ENCODE measurements at regions not wholly inside any gene's neighbourhood (a gene's known extent, or its start where the extent isn't known, plus 50 kb on each side); places are given as distances from the start of the nearest gene placed in this dataset.

GRCh38 chr6:67591910-67592309 lies 1043.2 kb upstream of the ADGRB3 start:
- DNase-seq = no peak
- Mint-ChIP-seq H3K9me3 (peaks cover 12% of the 10 kb centered on the region), H3K4me3 (no peak overlapping the region), H3K27ac (no peak overlapping the region), H3K36me3 (ENCODE audit: low read depth) (no peaks in the 10 kb centered on the region), H3K27me3 (no peaks in the 10 kb centered on the region), H3K4me1 (ENCODE audit: low read depth) (no peaks in the 10 kb centered on the region)
- Histone ChIP-seq H3K36me3 (ENCODE audit: insufficient read depth, low read length) (no peaks in the 10 kb centered on the region), H3K4me1 (ENCODE audit: insufficient read depth, low read length) (no peaks in the 10 kb centered on the region), H3K27ac (ENCODE audit: low read depth in 1 of 2, low read length in 2 of 2) (no peak overlapping the region), H3K27me3 (ENCODE audit: control insufficient read depth in 1 of 2, insufficient read depth in 2 of 2, low read length in 2 of 2) (no peaks in the 10 kb centered on the region), H3K9me3 (ENCODE audit: control insufficient read depth in 1 of 2, insufficient read depth in 1 of 2, low read length in 2 of 2) (no peaks in the 10 kb centered on the region), H3K4me3 (ENCODE audit: low read length) (no peak overlapping the region)
- ChIA-PET POLR2A (no interaction called here), CTCF (no interaction called here)
- no peak for ATAC-seq (ENCODE audit: poor library complexity)
- TF ChIP-seq CTCF (IDR thresholded peaks at IDR 0.05) = no peak
- intact Hi-C loops (cut with DNase I, micrococcal nuclease) = no loop called here

- intact Hi-C loops (cut with DNase I, micrococcal nuclease) = no loop called here
- Mint-ChIP-seq H3K36me3 (ENCODE audit: low read depth) (no peaks in the 10 kb centered on the region), H3K4me1 (ENCODE audit: low read depth) (no peaks in the 10 kb centered on the region), H3K9me3 (peaks cover 5% of the 10 kb centered on the region), H3K4me3 (no peak overlapping the region), H3K27ac (no peak overlapping the region), H3K27me3 (no peaks in the 10 kb centered on the region)
- H3K27ac ChIP-seq (ENCODE audit: low read depth in 1 of 2, low read length in 2 of 2) = no peak overlapping the region
- ATAC-seq (ENCODE audit: poor library complexity) (no peak), DNase-seq (no peak)
- H3K36me3 ChIP-seq (ENCODE audit: insufficient read depth, low read length) = no peaks in the 10 kb centered on the region
- H3K4me3 ChIP-seq (ENCODE audit: low read length) = no peak overlapping the region
- no peaks in the 10 kb centered on the region for H3K27me3 ChIP-seq (ENCODE audit: control insufficient read depth in 1 of 2, insufficient read depth in 2 of 2, low read length in 2 of 2)
- no peaks in the 10 kb centered on the region for H3K4me1 ChIP-seq (ENCODE audit: insufficient read depth, low read length)
- TF ChIP-seq CTCF (IDR thresholded peaks at IDR 0.05) = no peak
- H3K9me3 ChIP-seq (ENCODE audit: control insufficient read depth in 1 of 2, insufficient read depth in 1 of 2, low read length in 2 of 2) = peaks cover 6% of the 10 kb centered on the region in 2 experiments
- ChIA-PET CTCF (no interaction called here), POLR2A (no interaction called here)
Measured at GRCh38 chr6:67567842-67568241, 1067.2 kb upstream of the ADGRB3 start.

GRCh38 chr6:67563671-67564070 lies 1071.4 kb upstream of the ADGRB3 start:
- no peak for DNase-seq
- intact Hi-C loops (cut with DNase I, micrococcal nuclease) = no loop called here
- ChIA-PET CTCF (no interaction called here), POLR2A (no interaction called here)
- ATAC-seq (ENCODE audit: poor library complexity) = no peak
- no peak overlapping the region for H3K4me3 ChIP-seq (ENCODE audit: low read length)
- H3K4me1 ChIP-seq (ENCODE audit: insufficient read depth, low read length) = no peaks in the 10 kb centered on the region
- no peak for TF ChIP-seq CTCF (IDR thresholded peaks at IDR 0.05)
- Mint-ChIP-seq H3K4me1 (ENCODE audit: low read depth) (no peaks in the 10 kb centered on the region), H3K27me3 (no peaks in the 10 kb centered on the region), H3K9me3 (peaks cover 7% of the 10 kb centered on the region), H3K27ac (no peak overlapping the region), H3K4me3 (no peak overlapping the region), H3K36me3 (ENCODE audit: low read depth) (no peaks in the 10 kb centered on the region)
- peaks cover 6 to 12% of the 10 kb centered on the region in 2 experiments for H3K9me3 ChIP-seq (ENCODE audit: control insufficient read depth in 1 of 2, insufficient read depth in 1 of 2, low read length in 2 of 2)
- no peaks in the 10 kb centered on the region for H3K36me3 ChIP-seq (ENCODE audit: insufficient read depth, low read length)
- H3K27ac ChIP-seq (ENCODE audit: low read depth in 1 of 2, low read length in 2 of 2) = no peak overlapping the region
- no peaks in the 10 kb centered on the region for H3K27me3 ChIP-seq (ENCODE audit: control insufficient read depth in 1 of 2, insufficient read depth in 2 of 2, low read length in 2 of 2)
